Kidney epithelial cell (primary cell): ENCODE measurements at regions not wholly inside any gene's neighbourhood (a gene's known extent, or its start where the extent isn't known, plus 50 kb on each side); places are given as distances from the start of the nearest gene placed in this dataset.

Source experiments
- DNase-seq: peaks from one replicate; pipeline ENCODE4 v3.0.0-alpha.2; 2010; ENCODE audit warnings: low read depth
- H3K27me3 ChIP-seq: 2 replicates; pipeline ENCODE4 v1.6.0; 2011; ENCODE audit warnings: low read length; ENCODE audit not compliant: control insufficient read depth, insufficient read depth
- H3K36me3 ChIP-seq: 2 replicates; pipeline ENCODE4 v1.5.1; 2011; ENCODE audit warnings: low read length; ENCODE audit not compliant: control insufficient read depth, insufficient read depth
- H3K4me3 ChIP-seq: 2 replicates; pipeline ENCODE4 v1.5.1; 2011; ENCODE audit warnings: low read depth, mild to moderate bottlenecking, control low read depth, low read length
- TF ChIP-seq, protein P1 (sequence below): IDR thresholded peaks from 2 replicates; pipeline ENCODE4 v1.5.1; 2011; ENCODE audit warnings: mild to moderate bottlenecking, moderate library complexity, low read length, control low read depth, inconsistent platforms; ENCODE audit not compliant: insufficient read depth, poor library complexity, severe bottlenecking

DNA sequence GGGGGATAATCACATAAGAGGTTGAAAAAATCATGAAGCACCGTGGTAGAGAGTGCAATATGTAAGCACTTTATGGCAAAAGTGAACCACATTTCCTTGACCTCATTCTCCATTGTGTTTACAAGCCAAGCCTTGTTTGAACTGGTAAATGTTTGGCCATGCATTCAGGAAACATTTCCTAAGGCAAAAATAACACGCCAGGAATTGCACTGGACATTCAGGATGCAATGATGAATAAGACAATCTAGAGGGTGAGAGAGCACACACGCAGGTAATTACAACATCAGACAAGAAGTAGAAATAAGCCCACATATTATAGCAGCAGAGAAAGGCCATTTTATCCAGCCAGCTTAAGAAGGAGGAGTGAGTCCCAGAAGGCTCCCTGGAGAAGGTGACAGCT, 218.0 kb upstream of the OSR1 start:
- no peak for DNase-seq
- no peak overlapping the region for H3K4me3 ChIP-seq
- TF ChIP-seq, protein P1, sequence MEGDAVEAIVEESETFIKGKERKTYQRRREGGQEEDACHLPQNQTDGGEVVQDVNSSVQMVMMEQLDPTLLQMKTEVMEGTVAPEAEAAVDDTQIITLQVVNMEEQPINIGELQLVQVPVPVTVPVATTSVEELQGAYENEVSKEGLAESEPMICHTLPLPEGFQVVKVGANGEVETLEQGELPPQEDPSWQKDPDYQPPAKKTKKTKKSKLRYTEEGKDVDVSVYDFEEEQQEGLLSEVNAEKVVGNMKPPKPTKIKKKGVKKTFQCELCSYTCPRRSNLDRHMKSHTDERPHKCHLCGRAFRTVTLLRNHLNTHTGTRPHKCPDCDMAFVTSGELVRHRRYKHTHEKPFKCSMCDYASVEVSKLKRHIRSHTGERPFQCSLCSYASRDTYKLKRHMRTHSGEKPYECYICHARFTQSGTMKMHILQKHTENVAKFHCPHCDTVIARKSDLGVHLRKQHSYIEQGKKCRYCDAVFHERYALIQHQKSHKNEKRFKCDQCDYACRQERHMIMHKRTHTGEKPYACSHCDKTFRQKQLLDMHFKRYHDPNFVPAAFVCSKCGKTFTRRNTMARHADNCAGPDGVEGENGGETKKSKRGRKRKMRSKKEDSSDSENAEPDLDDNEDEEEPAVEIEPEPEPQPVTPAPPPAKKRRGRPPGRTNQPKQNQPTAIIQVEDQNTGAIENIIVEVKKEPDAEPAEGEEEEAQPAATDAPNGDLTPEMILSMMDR: no peak
- H3K36me3 ChIP-seq: no peaks in the 10 kb centered on the region
- no peaks in the 10 kb centered on the region for H3K27me3 ChIP-seq

DNA sequence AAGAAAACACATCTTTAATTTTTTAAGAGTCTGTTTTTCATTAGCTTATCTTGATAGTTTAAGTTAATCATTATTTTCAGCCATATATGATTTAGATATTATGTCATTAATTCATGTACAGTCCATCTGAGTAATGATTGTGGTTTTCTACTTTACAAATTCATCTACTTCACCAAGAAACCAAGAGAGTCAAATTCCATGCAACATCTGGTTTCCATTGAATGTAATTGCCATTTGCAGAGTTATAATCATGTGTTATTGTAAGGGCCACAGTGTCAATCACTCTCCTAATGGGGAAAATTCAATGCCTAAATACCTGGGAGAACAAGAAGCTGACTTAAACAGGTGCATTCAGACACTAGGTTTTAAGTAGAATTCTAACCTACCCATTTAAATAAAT, 217.2 kb upstream of the OSR1 start:
- Histone ChIP-seq H3K27me3 (no peaks in the 10 kb centered on the region), H3K36me3 (no peaks in the 10 kb centered on the region), H3K4me3 (no peak overlapping the region)
- no peak for DNase-seq
- TF ChIP-seq, protein P1: no peak

DNA sequence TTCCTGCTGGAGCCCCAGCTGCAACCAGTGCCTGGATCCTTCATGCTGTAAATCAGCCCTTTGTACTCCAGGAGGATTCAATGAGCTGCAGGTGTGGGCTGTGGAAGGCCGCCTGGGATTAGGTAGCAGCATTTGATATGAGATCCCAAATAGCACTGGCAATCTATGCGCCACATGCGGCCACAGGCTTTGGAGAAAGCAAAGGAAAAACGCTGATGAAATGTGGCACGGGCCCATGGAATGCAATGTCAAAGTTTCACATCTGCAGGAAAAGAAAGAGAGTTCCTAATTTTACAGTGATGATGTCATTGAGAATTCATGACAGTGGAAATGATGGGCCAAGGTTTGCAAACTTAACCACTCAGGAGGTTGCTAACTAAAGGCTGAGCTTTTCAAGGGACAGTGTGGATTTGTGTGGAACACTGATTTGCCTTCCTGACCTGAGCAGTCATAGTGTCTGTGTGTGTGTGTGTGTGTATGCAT, 216.4 kb upstream of the OSR1 start:
- no peak for DNase-seq
- TF ChIP-seq, protein P1: no peak
- H3K36me3 ChIP-seq: no peaks in the 10 kb centered on the region
- H3K27me3 ChIP-seq: no peaks in the 10 kb centered on the region
- H3K4me3 ChIP-seq: no peak overlapping the region

DNA sequence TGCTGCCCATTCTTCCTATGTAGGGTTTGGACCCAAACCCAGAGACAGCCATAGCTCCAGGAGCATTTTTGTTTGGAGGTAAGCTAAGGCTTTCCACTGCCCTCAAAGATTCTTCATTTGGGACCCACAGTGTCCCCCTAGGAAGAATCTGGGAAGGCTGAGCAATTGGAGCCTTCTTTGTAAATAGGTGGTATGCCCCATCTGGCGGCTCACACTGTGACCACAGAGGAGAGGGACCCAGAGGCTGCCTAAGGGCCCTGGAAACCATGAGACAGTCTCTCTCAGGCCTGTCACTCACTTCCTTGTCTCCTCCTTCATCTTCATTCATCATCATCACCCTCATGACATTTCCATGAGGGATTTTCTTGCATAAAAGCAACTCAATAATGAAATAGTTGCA, 215.4 kb upstream of the OSR1 start:
- Histone ChIP-seq H3K36me3 (no peaks in the 10 kb centered on the region), H3K27me3 (no peaks in the 10 kb centered on the region), H3K4me3 (no peak overlapping the region)
- no peak for DNase-seq
- TF ChIP-seq, protein P1: no peak

DNA sequence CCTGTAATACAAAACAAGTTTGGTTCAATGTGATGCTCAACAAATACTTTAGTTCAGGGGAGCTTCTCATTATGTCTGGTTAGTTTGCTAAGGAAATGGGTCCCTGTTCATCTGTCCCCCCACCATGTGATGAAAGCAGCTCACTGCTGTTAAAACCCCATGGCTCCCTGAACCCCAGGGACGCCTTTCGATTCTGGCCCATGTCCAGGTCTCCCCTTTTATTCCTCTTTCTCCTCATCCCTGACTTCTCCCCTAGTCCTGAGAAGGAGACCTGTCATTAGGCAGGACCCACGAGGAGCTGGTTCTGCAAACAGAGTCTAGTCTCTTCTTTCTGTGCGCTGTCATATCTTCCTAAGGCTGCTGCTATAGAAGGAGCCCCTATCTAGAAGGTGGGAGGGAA, 213.3 kb upstream of the OSR1 start:
- no peaks in the 10 kb centered on the region for H3K36me3 ChIP-seq
- H3K4me3 ChIP-seq: no peak overlapping the region
- H3K27me3 ChIP-seq: no peaks in the 10 kb centered on the region
- TF ChIP-seq, protein P1: no peak
- no peak for DNase-seq

DNA sequence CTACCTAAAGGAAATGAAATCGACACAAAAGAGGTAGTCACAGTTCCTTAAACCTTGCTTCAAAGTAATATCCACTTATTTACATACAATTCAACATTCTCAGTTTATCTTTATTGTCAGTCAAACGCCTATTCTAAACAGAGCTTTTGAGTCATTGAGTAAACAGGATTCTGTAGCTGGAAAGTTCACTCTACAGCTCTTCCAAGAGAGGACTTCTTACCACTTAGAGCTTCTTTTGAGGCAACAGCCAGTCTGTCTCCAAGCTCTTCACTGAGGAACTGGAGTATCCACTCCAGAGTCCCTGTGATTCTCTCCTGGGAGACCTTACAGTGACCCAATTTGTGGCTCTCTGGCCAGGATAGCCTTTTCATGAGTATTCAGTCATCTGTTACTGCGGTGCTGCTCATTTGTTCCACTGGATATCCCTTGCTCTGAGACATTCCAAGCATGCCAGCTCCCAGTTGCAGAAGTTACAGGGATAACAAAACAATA, 210.9 kb upstream of the OSR1 start:
- H3K27me3 ChIP-seq: no peaks in the 10 kb centered on the region
- TF ChIP-seq, protein P1: no peak
- H3K4me3 ChIP-seq: no peak overlapping the region
- H3K36me3 ChIP-seq: no peaks in the 10 kb centered on the region
- no peak for DNase-seq
